Lower leg skin (tissue), 3 donors: ENCODE measurements at regions not wholly inside any gene's neighbourhood (a gene's known extent, or its start where the extent isn't known, plus 50 kb on each side); places are given as distances from the start of the nearest gene placed in this dataset.

Source experiments
- POLR2A ChIP-seq, 2 donors: fragments of 450-650 bp; IDR thresholded peaks; one replicate each; pipeline ENCODE4 v1.6.1; 2016 to 2017; ENCODE audit warnings: antibody characterized with exemption in 2 of 2, mild to moderate bottlenecking in 1 of 2, moderate library complexity in 1 of 2
- TF ChIP-seq, protein P1 (sequence below), 3 donors: fragments of 450-650 bp; IDR thresholded peaks; one replicate each; pipeline ENCODE4 v1.5.1; 2016; ENCODE audit warnings: antibody characterized with exemption in 3 of 3, mild to moderate bottlenecking in 3 of 3, moderate library complexity in 2 of 3

DNA sequence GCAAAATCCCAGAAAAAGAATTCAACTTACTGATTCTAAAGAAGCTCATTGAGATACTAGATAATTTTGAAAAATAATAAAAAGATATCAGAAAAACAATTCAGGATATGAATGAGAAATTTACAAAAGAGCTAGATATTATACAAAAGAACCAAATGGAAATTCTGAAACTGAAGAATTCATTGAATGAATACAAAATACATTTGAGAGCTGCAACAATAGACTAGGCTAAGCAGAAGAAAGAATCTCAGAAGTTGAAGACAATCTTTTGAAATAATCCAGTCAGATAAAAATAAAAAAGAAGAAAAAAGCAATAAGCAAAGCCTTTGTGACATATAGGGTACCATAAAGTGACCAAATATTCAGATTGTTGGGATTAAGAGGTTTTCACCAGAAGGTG lies 206.0 kb downstream of the CD109 start:
- TF ChIP-seq, protein P1, sequence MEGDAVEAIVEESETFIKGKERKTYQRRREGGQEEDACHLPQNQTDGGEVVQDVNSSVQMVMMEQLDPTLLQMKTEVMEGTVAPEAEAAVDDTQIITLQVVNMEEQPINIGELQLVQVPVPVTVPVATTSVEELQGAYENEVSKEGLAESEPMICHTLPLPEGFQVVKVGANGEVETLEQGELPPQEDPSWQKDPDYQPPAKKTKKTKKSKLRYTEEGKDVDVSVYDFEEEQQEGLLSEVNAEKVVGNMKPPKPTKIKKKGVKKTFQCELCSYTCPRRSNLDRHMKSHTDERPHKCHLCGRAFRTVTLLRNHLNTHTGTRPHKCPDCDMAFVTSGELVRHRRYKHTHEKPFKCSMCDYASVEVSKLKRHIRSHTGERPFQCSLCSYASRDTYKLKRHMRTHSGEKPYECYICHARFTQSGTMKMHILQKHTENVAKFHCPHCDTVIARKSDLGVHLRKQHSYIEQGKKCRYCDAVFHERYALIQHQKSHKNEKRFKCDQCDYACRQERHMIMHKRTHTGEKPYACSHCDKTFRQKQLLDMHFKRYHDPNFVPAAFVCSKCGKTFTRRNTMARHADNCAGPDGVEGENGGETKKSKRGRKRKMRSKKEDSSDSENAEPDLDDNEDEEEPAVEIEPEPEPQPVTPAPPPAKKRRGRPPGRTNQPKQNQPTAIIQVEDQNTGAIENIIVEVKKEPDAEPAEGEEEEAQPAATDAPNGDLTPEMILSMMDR (IDR thresholded peaks at IDR 0.05), result no peak
- TF ChIP-seq POLR2A (IDR thresholded peaks at IDR 0.05), result no peak
